Stimulated activated CD4-positive, alpha-beta T cell treated with anti-CD3 and anti-CD28 coated beads, Interleukin-4, amount 100 ng/mL, for 48 hours (primary cell): ENCODE measurements at regions not wholly inside any gene's neighbourhood (a gene's known extent, or its start where the extent isn't known, plus 50 kb on each side); places are given as distances from the start of the nearest gene placed in this dataset.
"Not testable (repeated sequence)": the region's sequence is repeated elsewhere in the genome, so short reads cannot be mapped to it uniquely, and the experiment has no call there.

Source experiments
- DNase-seq, 2 donors: peaks; one replicate each; pipeline ENCODE4 v3.0.0-alpha.2; 2020; ENCODE audit warnings: low read depth in 2 of 2

GRCh38 chr5:113652161-113652560 lies 138.7 kb downstream of the YTHDC2 start:
- DNase-seq = no peak

GRCh38 chr5:113654828-113655227 lies 141.3 kb downstream of the YTHDC2 start:
- no peak for DNase-seq

- DNase-seq = no peak
Observed at GRCh38 chr5:113660206-113660605, 146.7 kb downstream of the YTHDC2 start.

GRCh38 chr5:113660706-113661250 lies 147.3 kb downstream of the YTHDC2 start:
- DNase-seq = no peak

GRCh38 chr5:113663879-113664541 lies 150.5 kb downstream of the YTHDC2 start:
- DNase-seq = peak; percentile 11 to 18

- DNase-seq = no peak
Observed at GRCh38 chr5:113673041-113673440, 159.5 kb downstream of the YTHDC2 start.

GRCh38 chr5:113675166-113675565 lies 161.7 kb downstream of the YTHDC2 start:
- DNase-seq = no peak

GRCh38 chr5:113678202-113678601 lies 164.7 kb downstream of the YTHDC2 start:
- no peak for DNase-seq

- DNase-seq = peak in 1 of 2 donors; percentile 8
Observed at GRCh38 chr5:113678924-113679575, 165.6 kb downstream of the YTHDC2 start.

GRCh38 chr5:113680534-113680933 lies 167.0 kb downstream of the YTHDC2 start:
- DNase-seq = no peak

- DNase-seq = no peak
Observed at GRCh38 chr5:113682497-113683136, 169.1 kb downstream of the YTHDC2 start.

GRCh38 chr5:113683211-113683610 lies 169.7 kb downstream of the YTHDC2 start:
- no peak for DNase-seq

GRCh38 chr5:113686599-113686998 lies 173.1 kb downstream of the YTHDC2 start:
- DNase-seq = no peak

- DNase-seq = no peak
Observed at GRCh38 chr5:113689647-113690046, 176.2 kb downstream of the YTHDC2 start.

- no peak for DNase-seq
Observed at GRCh38 chr5:113692466-113692865, 179.0 kb downstream of the YTHDC2 start.

- DNase-seq = no peak
Observed at GRCh38 chr5:113692891-113693457, 179.5 kb downstream of the YTHDC2 start.

- no peak for DNase-seq
Observed at GRCh38 chr5:113693701-113694100, 180.2 kb downstream of the YTHDC2 start.

- no peak for DNase-seq
Observed at GRCh38 chr5:113694576-113694975, 181.1 kb downstream of the YTHDC2 start.

- DNase-seq = no peak
Observed at GRCh38 chr5:113703266-113703665, 189.8 kb downstream of the YTHDC2 start.

- no peak for DNase-seq
Observed at GRCh38 chr5:113705657-113706056, 192.2 kb downstream of the YTHDC2 start.

- no peak for DNase-seq
Observed at GRCh38 chr5:113713051-113713450, 199.6 kb downstream of the YTHDC2 start.

- DNase-seq = not testable (repeated sequence)
Observed at GRCh38 chr5:113715921-113716320, 202.4 kb downstream of the YTHDC2 start.
